Stimulated activated CD4-positive, alpha-beta T cell treated with anti-CD3 and anti-CD28 coated beads, Interleukin-15, amount 100 ng/mL, for 24 hours (primary cell): ENCODE measurements at regions not wholly inside any gene's neighbourhood (a gene's known extent, or its start where the extent isn't known, plus 50 kb on each side); places are given as distances from the start of the nearest gene placed in this dataset.
A peak's percentile ranks its signal among the peaks of the same experiment; 100 is the strongest.

Experiments
- DNase-seq: peaks from one replicate; pipeline ENCODE4 v3.0.0-alpha.2; 2020

DNA sequence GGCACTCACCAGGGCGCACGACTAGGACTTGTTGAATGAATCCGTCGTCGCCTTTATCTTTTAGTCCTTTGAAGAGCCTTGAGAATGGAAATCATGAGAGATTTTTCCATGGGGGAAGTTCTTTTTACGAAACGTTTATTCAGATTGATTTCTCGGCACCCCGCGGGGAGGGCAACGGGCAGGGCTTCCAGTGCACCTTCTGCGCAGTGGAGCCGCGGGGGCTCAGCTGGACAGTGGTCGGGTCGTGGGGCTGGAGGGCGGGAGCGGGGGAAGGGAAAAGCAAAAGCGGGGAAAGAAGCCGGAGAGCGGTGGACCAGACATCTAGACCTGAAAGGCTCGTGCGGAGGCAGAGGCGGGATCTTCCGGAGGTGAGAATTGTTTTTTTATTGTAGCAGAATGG, 50.6 kb upstream of the NBPF20 start:
- peak; percentile 29 for DNase-seq

GRCh38 chr1:145475369-145475915, 50.0 kb upstream of the NBPF20 start:
- DNase-seq = peak; percentile 74
